ENCODE measurements at regions not wholly inside any gene's neighbourhood (a gene's known extent, or its start where the extent isn't known, plus 50 kb on each side); places are given as distances from the start of the nearest gene placed in this dataset.

DNA sequence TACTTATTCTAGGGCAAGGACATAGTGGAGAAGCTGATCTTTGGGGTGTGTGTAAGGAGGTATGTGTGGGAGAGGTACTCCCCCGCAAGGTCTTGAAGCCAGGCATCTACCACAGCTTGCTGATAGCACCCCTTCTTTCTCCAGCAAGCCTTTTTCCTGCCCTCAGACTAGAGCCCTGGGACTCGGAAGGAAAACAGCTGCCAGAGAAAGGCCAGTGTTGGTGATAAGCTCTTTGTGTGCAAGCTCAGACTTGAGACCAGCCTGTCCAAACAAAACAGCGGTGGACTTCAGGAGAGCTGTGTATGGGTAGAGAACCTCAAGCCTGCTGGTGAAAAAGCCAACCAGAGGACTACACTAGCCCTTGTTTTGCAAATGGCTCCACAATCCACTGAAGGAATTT lies 1028.6 kb downstream of the MCTP2 start:
- TF ChIP-seq, protein P1, sequence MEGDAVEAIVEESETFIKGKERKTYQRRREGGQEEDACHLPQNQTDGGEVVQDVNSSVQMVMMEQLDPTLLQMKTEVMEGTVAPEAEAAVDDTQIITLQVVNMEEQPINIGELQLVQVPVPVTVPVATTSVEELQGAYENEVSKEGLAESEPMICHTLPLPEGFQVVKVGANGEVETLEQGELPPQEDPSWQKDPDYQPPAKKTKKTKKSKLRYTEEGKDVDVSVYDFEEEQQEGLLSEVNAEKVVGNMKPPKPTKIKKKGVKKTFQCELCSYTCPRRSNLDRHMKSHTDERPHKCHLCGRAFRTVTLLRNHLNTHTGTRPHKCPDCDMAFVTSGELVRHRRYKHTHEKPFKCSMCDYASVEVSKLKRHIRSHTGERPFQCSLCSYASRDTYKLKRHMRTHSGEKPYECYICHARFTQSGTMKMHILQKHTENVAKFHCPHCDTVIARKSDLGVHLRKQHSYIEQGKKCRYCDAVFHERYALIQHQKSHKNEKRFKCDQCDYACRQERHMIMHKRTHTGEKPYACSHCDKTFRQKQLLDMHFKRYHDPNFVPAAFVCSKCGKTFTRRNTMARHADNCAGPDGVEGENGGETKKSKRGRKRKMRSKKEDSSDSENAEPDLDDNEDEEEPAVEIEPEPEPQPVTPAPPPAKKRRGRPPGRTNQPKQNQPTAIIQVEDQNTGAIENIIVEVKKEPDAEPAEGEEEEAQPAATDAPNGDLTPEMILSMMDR (IDR thresholded peaks at IDR 0.05), result no peak
- TF ChIP-seq POLR2A (IDR thresholded peaks at IDR 0.05), result no peak
